Lung (tissue), 11 donors: ENCODE measurements at regions not wholly inside any gene's neighbourhood (a gene's known extent, or its start where the extent isn't known, plus 50 kb on each side); places are given as distances from the start of the nearest gene placed in this dataset.

ENCODE experiments used
- ATAC-seq: fragments of 200-7000 bp; cut with Tn5 transposase; one replicate; pipeline ENCODE4 v1.9.1; 2020; ENCODE audit warnings: moderate number of reproducible peaks; ENCODE audit not compliant: insufficient read depth, low FRiP score
- DNase-seq, 3 donors: peaks; one replicate each; pipeline ENCODE4 v3.0.0-alpha.2; 2013 to 2017
- H3K27ac ChIP-seq, 2 donors: one replicate each; pipeline ENCODE4 v1.5.1; 2013; ENCODE audit warnings: mild to moderate bottlenecking in 2 of 2, moderate library complexity in 2 of 2, control low read depth in 1 of 2, inconsistent platforms in 1 of 2, low read depth in 1 of 2, low read length in 1 of 2
- H3K27me3 ChIP-seq, 3 donors: one replicate each; pipeline ENCODE4 v1.5.1; 2013; ENCODE audit warnings: low read length in 2 of 3; ENCODE audit not compliant: control insufficient read depth in 3 of 3, insufficient read depth in 3 of 3
- H3K36me3 ChIP-seq, 4 donors: one replicate each; pipeline ENCODE4 v1.5.1; 2013; ENCODE audit warnings: low read length in 4 of 4, mild to moderate bottlenecking in 1 of 4, moderate library complexity in 1 of 4; ENCODE audit not compliant: control insufficient read depth in 4 of 4, insufficient read depth in 4 of 4
- H3K4me1 ChIP-seq, 5 donors: one replicate each; pipeline ENCODE4 v1.5.1; 2013; ENCODE audit warnings: low read length in 5 of 5, mild to moderate bottlenecking in 2 of 5, moderate library complexity in 1 of 5; ENCODE audit not compliant: control insufficient read depth in 5 of 5, insufficient read depth in 5 of 5
- H3K4me3 ChIP-seq: one replicate; pipeline ENCODE4 v1.5.1; 2013; ENCODE audit warnings: mild to moderate bottlenecking, control low read depth, moderate library complexity
- H3K9ac ChIP-seq, 2 donors: one replicate each; pipeline ENCODE4 v1.5.1; 2013; ENCODE audit warnings: low read length in 2 of 2, control low read depth in 1 of 2; ENCODE audit not compliant: insufficient read depth in 1 of 2
- H3K9me3 ChIP-seq, 4 donors: one replicate each; pipeline ENCODE4 v1.5.1; 2013; ENCODE audit warnings: low read length in 3 of 4, mild to moderate bottlenecking in 1 of 4, moderate library complexity in 1 of 4; ENCODE audit not compliant: control insufficient read depth in 4 of 4, insufficient read depth in 3 of 4
- CTCF ChIP-seq: IDR thresholded peaks from 2 replicates; pipeline ENCODE4 v1.5.1; 2012; ENCODE audit warnings: mild to moderate bottlenecking; ENCODE audit errors: control extremely low read depth, extremely low read depth
- WGBS, 2 donors: extraction: QIAGEN DNeasy Blood & Tissue Kit; methylation state at CpG; one replicate each; pipeline ENCODE4 v1.1.7; 2013; 5-methylcytosine and 5-hydroxymethylcytosine counted together
- donor health status: control.
- donor health status: control.
- donor health status: Bipolar disorder and iron deficiency.
- donor health status: healthy.
- donor health status: DM: yes; HTN: yes; CAD: no.

GRCh38 chr11:104581246-104581980 is 316.8 kb downstream of the CASP12 start:
- no peak for ATAC-seq
- Histone ChIP-seq H3K27ac (no peak overlapping the region), H3K27me3 (no peaks in the 10 kb centered on the region), H3K9ac (no peak overlapping the region), H3K4me1 (peaks cover 0 to 5% (median 0%) of the 10 kb centered on the region in 5 donors), H3K36me3 (no peaks in the 10 kb centered on the region), H3K4me3 (no peak overlapping the region), H3K9me3 (no peaks in the 10 kb centered on the region)
- WGBS, 2 donors, result 84 to 91% methylated on average over 2 of the region's 2 CpGs
- no peak for TF ChIP-seq CTCF
- DNase-seq, result no peak

- Histone ChIP-seq H3K27ac (no peak overlapping the region), H3K9ac (no peak overlapping the region), H3K4me1 (no peaks in the 10 kb centered on the region), H3K9me3 (peaks cover 0 to 3% (median 0%) of the 10 kb centered on the region in 4 donors), H3K36me3 (no peaks in the 10 kb centered on the region), H3K4me3 (no peak overlapping the region), H3K27me3 (no peaks in the 10 kb centered on the region)
- DNase-seq (no peak), ATAC-seq (no peak)
- TF ChIP-seq CTCF, result no peak
Observed at GRCh38 chr11:104573441-104573990, 324.7 kb downstream of the CASP12 start.

- peaks cover 0 to 3% (median 0%) of the 10 kb centered on the region in 4 donors for H3K9me3 ChIP-seq
- no peak overlapping the region for H3K27ac ChIP-seq
- no peak overlapping the region for H3K4me3 ChIP-seq
- WGBS, 2 donors, result 81 to 82% methylated on average over 2 of the region's 2 CpGs
- H3K27me3 ChIP-seq, result no peaks in the 10 kb centered on the region
- H3K4me1 ChIP-seq, result no peaks in the 10 kb centered on the region
- TF ChIP-seq CTCF, result no peak
- DNase-seq, result no peak
- no peak overlapping the region for H3K9ac ChIP-seq
- ATAC-seq, result no peak
- no peaks in the 10 kb centered on the region for H3K36me3 ChIP-seq
Observed at GRCh38 chr11:104572279-104572678, 326.0 kb downstream of the CASP12 start.
